Karpas-422 (cell line): ENCODE measurements at regions not wholly inside any gene's neighbourhood (a gene's known extent, or its start where the extent isn't known, plus 50 kb on each side); places are given as distances from the start of the nearest gene placed in this dataset.
A peak's percentile ranks its signal among the peaks of the same experiment; 100 is the strongest.

Experiments used
- DNase-seq: peaks from one replicate; pipeline ENCODE4 v3.0.0-alpha.2; 2015
- H2AFZ ChIP-seq: fragments of 200-600 bp; sonication (generic); 2 replicates; pipeline ENCODE4 v1.6.1; 2014; ENCODE audit warnings: antibody characterized with exemption, low read length, mixed read lengths
- H3K27ac ChIP-seq: fragments of 200-600 bp; sonication (generic); 2 replicates; pipeline ENCODE4 v1.5.1; 2014; ENCODE audit warnings: mild to moderate bottlenecking, low read length, moderate library complexity
- H3K27me3 ChIP-seq: fragments of 200-600 bp; sonication (generic); 2 replicates; pipeline ENCODE4 v1.6.1; 2014; ENCODE audit warnings: low read length, mixed read lengths
- H3K36me3 ChIP-seq: fragments of 200-600 bp; sonication (generic); 2 replicates; pipeline ENCODE4 v1.6.1; 2014; ENCODE audit warnings: low read length, mixed read lengths; ENCODE audit not compliant: insufficient read depth
- H3K4me1 ChIP-seq: fragments of 200-600 bp; sonication (generic); 2 replicates; pipeline ENCODE4 v1.6.1; 2014; ENCODE audit warnings: mild to moderate bottlenecking, low read length, mixed read lengths
- H3K4me2 ChIP-seq: fragments of 200-600 bp; sonication (generic); 2 replicates; pipeline ENCODE4 v1.6.1; 2014; ENCODE audit warnings: low read length, low read depth, mild to moderate bottlenecking; ENCODE audit not compliant: poor library complexity, severe bottlenecking
- H3K4me3 ChIP-seq: fragments of 200-600 bp; sonication (generic); 2 replicates; pipeline ENCODE4 v1.5.1; 2014; ENCODE audit warnings: mild to moderate bottlenecking, antibody characterized with exemption, low read length, mixed read lengths
- H3K79me2 ChIP-seq: fragments of 200-600 bp; sonication (generic); 2 replicates; pipeline ENCODE4 v1.6.1; 2014; ENCODE audit warnings: mild to moderate bottlenecking, low read length, mixed read lengths
- H3K9ac ChIP-seq: fragments of 200-600 bp; sonication (generic); 2 replicates; pipeline ENCODE4 v1.6.0; 2014; ENCODE audit warnings: low read length
- H3K9me2 ChIP-seq: fragments of 200-600 bp; sonication (generic), shearing (Covaris generic); replicated peaks from 2 replicates; pipeline ENCODE4 v1.6.0; 2014; ENCODE audit warnings: mild to moderate bottlenecking, low read length, moderate library complexity; ENCODE audit not compliant: insufficient read depth
- H3K9me3 ChIP-seq: fragments of 300-700, 200-600 bp; sonication (generic); 2 replicates; pipeline ENCODE4 v1.6.1; 2014; ENCODE audit warnings: low read length, mixed read lengths
- H4K20me1 ChIP-seq: fragments of 200-600 bp; sonication (generic); 2 replicates; pipeline ENCODE4 v1.6.1; 2014; ENCODE audit warnings: mild to moderate bottlenecking, antibody characterized with exemption, low read length, low read depth; ENCODE audit not compliant: insufficient read depth

- H3K36me3 ChIP-seq = no peaks in the 10 kb centered on the region
- no peak overlapping the region for H3K27ac ChIP-seq
- no peak overlapping the region for H2AFZ ChIP-seq
- H3K9me3 ChIP-seq = no peaks in the 10 kb centered on the region
- H3K4me1 ChIP-seq = no peaks in the 10 kb centered on the region
- no peaks in the 10 kb centered on the region for H4K20me1 ChIP-seq
- DNase-seq = no peak
- no peak overlapping the region for H3K9ac ChIP-seq
- no peaks in the 10 kb centered on the region for H3K27me3 ChIP-seq
- H3K4me3 ChIP-seq = no peak overlapping the region
- no peaks in the 10 kb centered on the region for H3K9me2 ChIP-seq
- no peak overlapping the region for H3K4me2 ChIP-seq
- no peaks in the 10 kb centered on the region for H3K79me2 ChIP-seq
Measured at GRCh38 chr11:42593441-42593840, 718.4 kb upstream of the API5 start.

DNA sequence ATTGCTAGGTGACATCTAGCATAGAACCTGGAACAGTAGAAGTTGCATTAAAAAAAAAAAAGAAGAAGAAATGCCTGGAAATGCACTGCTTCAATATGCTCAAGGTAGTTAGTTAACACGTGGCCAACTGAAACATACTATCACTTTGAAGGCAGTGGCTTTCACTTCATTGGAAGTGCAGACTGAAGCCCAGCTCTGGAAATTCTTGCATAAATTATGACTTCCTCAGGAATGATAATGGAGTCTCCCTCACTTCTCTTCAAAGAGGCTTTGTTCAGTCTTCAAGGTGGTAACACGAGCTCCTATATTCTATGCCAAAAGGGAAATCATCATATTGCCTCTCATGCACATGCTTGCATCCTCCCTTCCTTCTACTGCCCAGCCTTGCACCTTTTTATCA, 715.9 kb upstream of the API5 start:
- Histone ChIP-seq H3K9me3 (no peaks in the 10 kb centered on the region), H3K79me2 (no peaks in the 10 kb centered on the region), H4K20me1 (no peaks in the 10 kb centered on the region), H3K27ac (no peak overlapping the region), H3K4me3 (no peak overlapping the region), H3K9me2 (no peaks in the 10 kb centered on the region), H3K9ac (no peak overlapping the region), H2AFZ (no peak overlapping the region), H3K4me2 (no peak overlapping the region), H3K36me3 (no peaks in the 10 kb centered on the region), H3K27me3 (no peaks in the 10 kb centered on the region), H3K4me1 (no peaks in the 10 kb centered on the region)
- DNase-seq = no peak

- no peak for DNase-seq
- Histone ChIP-seq H3K27ac (no peak overlapping the region), H4K20me1 (no peaks in the 10 kb centered on the region), H3K79me2 (no peaks in the 10 kb centered on the region), H3K4me2 (no peak overlapping the region), H3K9me3 (no peaks in the 10 kb centered on the region), H3K36me3 (no peaks in the 10 kb centered on the region), H3K27me3 (no peaks in the 10 kb centered on the region), H3K4me1 (no peaks in the 10 kb centered on the region), H2AFZ (no peak overlapping the region), H3K9me2 (no peaks in the 10 kb centered on the region), H3K9ac (no peak overlapping the region), H3K4me3 (no peak overlapping the region)
Measured at GRCh38 chr11:42596576-42597145, 715.1 kb upstream of the API5 start.

DNA sequence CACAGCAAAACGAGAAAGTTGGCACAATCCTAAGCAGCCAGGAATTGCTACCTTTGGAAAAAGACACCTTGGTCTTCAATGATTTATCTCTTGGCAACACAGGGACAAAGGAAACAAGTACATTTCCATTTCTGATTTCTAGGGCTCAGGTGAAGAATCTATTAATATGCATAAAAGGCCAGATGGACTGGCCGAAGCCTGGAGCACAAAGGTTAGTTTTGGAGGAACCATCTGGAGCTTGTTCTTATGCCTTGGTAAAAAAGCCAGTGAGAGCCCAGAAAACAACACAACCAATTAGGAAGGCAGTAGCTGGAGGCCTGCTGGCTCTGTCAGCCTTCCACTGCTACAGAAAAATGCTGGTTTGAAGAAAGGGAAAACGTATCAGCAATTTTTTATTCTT, 713.5 kb upstream of the API5 start:
- Histone ChIP-seq H2AFZ (no peak overlapping the region), H3K27ac (no peak overlapping the region), H3K79me2 (no peaks in the 10 kb centered on the region), H4K20me1 (no peaks in the 10 kb centered on the region), H3K9ac (no peak overlapping the region), H3K9me3 (no peaks in the 10 kb centered on the region), H3K36me3 (no peaks in the 10 kb centered on the region), H3K4me3 (no peak overlapping the region), H3K4me2 (no peak overlapping the region), H3K4me1 (no peaks in the 10 kb centered on the region), H3K9me2 (no peaks in the 10 kb centered on the region), H3K27me3 (no peaks in the 10 kb centered on the region)
- no peak for DNase-seq

DNA sequence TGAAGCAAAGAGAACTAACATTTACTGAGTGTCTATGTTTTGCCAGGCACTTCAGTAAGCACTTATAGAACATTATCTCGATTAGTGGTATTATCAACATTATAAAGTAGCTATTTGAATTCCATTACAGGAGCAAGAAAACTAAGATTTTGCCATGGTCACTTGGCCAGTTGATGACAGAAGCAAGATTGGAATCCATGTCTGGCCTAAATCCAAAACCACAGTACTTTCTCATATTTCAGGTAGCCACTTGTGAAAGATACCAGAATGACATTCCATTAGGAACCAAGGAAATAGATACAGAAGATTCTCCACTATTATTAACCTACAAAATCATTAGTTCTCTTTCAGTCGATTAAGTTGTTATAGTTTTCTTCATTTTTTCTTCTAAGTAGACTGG, 691.0 kb upstream of the API5 start:
- H2AFZ ChIP-seq = no peak overlapping the region
- H3K9me2 ChIP-seq = no peaks in the 10 kb centered on the region
- no peak overlapping the region for H3K4me3 ChIP-seq
- H3K27me3 ChIP-seq = no peaks in the 10 kb centered on the region
- H3K9me3 ChIP-seq = no peaks in the 10 kb centered on the region
- no peaks in the 10 kb centered on the region for H3K36me3 ChIP-seq
- no peak overlapping the region for H3K9ac ChIP-seq
- no peaks in the 10 kb centered on the region for H4K20me1 ChIP-seq
- no peaks in the 10 kb centered on the region for H3K4me1 ChIP-seq
- H3K27ac ChIP-seq = no peak overlapping the region
- no peak for DNase-seq
- H3K4me2 ChIP-seq = no peak overlapping the region
- H3K79me2 ChIP-seq = no peaks in the 10 kb centered on the region

DNA sequence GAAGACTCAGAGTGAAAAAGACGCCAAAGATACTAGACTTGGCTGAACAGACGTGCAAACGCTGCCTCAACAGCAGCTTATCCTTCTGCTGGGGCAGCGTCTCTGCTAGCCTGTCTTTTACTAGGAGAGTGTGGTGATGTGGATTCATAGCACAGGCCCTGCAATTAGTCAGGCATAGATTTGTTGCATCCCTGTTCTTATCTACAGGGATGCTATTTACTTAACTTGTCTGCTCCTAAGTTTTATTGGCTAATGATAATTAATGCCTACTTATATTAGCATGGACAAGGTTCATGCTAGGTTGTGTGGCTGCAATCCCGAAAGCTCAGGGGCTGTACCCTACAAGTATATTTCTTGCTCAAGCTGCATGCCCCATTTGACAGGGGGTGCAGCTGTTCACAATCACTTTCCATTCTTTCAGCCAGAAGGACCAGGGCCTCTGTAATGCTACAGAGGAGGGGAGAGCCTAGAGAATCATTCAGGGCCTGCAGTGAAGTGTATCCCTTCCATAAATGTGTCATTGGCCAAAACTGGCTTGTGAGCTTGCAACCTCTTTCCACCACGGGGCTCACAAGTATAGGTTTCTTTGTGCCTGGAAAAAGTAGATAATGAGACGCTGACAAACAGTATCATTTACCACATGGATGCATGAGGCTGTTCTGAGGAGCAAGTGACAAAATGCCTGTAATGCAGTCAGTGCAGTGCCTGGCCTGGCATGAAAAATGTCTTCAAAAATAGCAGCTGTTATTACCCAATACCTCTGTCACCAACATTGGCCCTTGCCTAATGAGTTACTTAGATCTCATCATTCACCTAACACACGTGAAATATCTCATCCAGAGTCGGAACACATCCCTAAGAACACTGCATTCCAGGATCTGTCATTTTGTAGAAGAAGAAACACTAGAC, 685.8 kb upstream of the API5 start:
- Histone ChIP-seq H2AFZ (no peak overlapping the region), H3K79me2 (no peaks in the 10 kb centered on the region), H3K4me3 (no peak overlapping the region), H3K27ac (no peak overlapping the region), H3K4me2 (no peak overlapping the region), H3K36me3 (no peaks in the 10 kb centered on the region), H3K9ac (no peak overlapping the region), H3K9me2 (no peaks in the 10 kb centered on the region), H3K27me3 (no peaks in the 10 kb centered on the region), H3K4me1 (no peaks in the 10 kb centered on the region), H3K9me3 (no peaks in the 10 kb centered on the region), H4K20me1 (no peaks in the 10 kb centered on the region)
- DNase-seq = no peak

- no peaks in the 10 kb centered on the region for H3K36me3 ChIP-seq
- no peaks in the 10 kb centered on the region for H4K20me1 ChIP-seq
- no peak overlapping the region for H3K9ac ChIP-seq
- no peaks in the 10 kb centered on the region for H3K27me3 ChIP-seq
- H3K79me2 ChIP-seq = no peaks in the 10 kb centered on the region
- H3K4me2 ChIP-seq = no peak overlapping the region
- H3K4me1 ChIP-seq = no peaks in the 10 kb centered on the region
- DNase-seq = peak; percentile 62
- no peak overlapping the region for H2AFZ ChIP-seq
- H3K27ac ChIP-seq = no peak overlapping the region
- no peaks in the 10 kb centered on the region for H3K9me2 ChIP-seq
- no peak overlapping the region for H3K4me3 ChIP-seq
- no peaks in the 10 kb centered on the region for H3K9me3 ChIP-seq
Measured at GRCh38 chr11:42631220-42631843, 680.5 kb upstream of the API5 start.

DNA sequence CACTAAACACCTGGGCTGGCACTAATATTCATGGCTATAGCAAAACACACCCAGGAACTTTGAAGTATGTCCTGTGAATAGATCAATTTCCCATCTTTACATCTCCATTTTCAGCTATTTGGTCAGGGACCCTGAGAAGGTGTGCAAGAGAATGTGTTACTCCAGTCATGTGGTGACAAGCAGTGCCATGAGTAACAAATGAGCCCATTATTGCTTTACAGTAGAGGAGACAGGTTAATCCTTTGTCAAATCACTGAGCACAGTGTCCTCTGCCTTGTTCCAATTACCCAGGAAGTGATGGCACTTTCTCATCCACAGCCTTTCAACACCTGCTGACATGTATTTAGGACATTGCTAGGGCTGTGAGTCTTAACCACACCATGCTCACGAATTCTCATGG, 664.8 kb upstream of the API5 start:
- Histone ChIP-seq H3K9me2 (no peaks in the 10 kb centered on the region), H3K79me2 (no peaks in the 10 kb centered on the region), H3K27ac (no peak overlapping the region), H4K20me1 (no peaks in the 10 kb centered on the region), H3K4me1 (no peaks in the 10 kb centered on the region), H3K27me3 (no peaks in the 10 kb centered on the region), H3K36me3 (no peaks in the 10 kb centered on the region), H3K4me2 (no peak overlapping the region), H3K9ac (no peak overlapping the region), H2AFZ (no peak overlapping the region), H3K4me3 (no peak overlapping the region), H3K9me3 (no peaks in the 10 kb centered on the region)
- DNase-seq = no peak
